Ammon's horn (tissue), 1 donor: ENCODE measurements at regions not wholly inside any gene's neighbourhood (a gene's known extent, or its start where the extent isn't known, plus 50 kb on each side); places are given as distances from the start of the nearest gene placed in this dataset.
A peak's percentile ranks its signal among the peaks of the same experiment; 100 is the strongest.
"Not testable (repeated sequence)": the region's sequence is repeated elsewhere in the genome, so short reads cannot be mapped to it uniquely, and the experiment has no call there.

ENCODE experiments used
- DNase-seq: peaks from one replicate; pipeline ENCODE4 v3.0.0-alpha.2; 2016; ENCODE audit warnings: low spot score

DNA sequence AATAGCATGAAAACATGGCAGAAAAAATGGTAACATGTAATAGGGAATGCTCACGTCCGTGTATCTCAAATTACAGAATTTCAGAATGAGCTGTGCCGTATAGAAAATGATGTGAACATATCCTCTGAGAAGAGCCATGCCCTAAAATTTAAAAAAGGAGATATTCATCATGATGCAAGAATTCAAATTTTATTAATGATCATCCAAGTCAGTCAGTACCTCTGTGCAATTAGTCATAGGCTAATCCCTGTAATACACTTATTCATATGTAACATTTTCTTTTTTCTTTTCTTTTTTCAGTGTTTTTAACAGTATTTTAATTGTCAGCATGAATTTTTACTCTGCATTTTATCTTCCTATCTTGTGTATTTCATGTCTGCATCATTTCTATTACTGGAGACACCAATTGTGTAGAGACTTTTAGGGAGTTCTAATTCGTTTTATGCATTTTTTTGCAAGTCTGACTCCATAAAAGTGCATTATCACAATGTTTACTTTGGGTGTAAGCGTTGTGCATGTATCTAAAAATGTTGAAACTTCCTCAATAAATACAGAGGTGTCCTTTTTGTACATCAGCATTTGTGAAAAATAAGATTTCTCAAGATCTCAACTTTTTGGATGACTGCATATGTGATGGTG is 1103.7 kb upstream of the CELF2 start:
- no peak for DNase-seq

- no peak for DNase-seq
These were observed 1096.1 kb upstream of the CELF2 start for GRCh38 chr10:9921544-9921943.

DNA sequence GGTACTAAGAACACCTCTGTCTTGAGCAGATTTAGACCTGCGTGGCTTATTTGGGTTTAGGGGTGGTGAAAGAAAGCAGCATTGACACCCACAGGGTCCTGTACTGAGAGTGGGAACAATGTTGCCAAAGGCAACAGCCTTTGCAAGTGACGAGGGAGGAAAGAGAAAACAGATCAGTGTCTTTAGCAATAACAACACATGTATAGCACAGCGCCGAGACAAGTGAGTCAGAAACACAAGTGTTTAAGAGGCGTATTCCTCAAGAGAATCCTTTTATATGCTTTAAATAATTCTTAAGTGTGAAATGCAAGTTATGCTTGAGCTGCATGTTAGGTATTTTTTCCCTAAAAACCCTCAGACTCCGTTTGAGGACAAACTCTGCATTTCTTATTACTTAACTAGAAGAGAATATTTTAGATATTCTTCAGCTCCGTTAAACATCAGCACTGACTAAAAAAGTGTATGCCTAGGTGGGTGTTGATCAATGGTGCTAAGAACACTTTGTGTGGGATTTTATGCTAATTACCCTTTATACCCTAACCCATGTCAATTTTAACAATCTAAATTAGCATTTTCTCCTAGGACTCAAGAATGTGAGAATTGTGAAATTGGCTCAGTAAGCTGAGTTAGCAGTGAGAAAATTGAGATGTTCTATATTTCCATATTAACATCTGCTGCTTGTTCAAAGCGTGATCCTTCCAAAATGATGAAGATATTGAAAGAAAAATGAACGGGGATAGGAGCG is 1095.4 kb upstream of the CELF2 start:
- DNase-seq, result peak; percentile 43

DNA sequence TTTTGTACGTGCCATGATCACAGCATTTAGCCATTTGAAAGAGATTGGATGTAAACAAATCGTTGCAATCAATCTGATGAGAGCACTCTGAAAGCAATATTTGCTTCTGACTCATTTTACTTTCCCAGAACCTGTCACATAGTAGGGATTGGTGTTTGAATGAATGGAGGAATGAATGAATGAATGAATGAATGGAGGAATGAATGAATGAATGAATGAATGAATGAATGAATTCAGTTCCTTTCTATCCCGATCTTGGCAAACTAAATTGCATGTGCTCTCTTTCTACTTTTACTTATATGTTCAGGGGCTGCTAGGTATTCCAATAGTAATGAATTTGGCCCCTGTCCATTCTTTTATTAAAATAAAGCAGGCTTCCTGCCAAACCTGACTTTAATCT is 1091.7 kb upstream of the CELF2 start:
- DNase-seq, result no peak

- no peak for DNase-seq
These were observed 1090.8 kb upstream of the CELF2 start for GRCh38 chr10:9926881-9927280.

DNA sequence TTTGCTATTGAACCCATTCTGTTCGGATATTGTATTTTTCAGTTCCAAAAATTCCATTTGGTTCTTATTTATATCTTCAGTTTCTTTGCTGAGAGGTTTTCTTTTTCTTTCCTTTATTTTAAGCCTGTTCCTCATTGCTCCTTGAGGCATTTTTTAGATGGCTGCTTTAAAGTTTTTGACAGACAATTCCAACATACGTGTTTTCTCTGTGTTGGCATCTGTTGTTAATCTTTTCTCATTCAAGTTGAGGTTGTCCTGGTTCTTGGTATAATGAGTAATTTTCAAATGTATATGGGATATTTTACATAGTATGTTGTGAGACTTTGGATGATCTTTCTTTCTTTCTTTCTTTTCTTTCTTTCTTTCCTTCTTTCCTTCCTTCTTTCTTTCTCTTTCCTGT is 1078.0 kb upstream of the CELF2 start:
- DNase-seq, result no peak

GRCh38 chr10:9944690-9945089 is 1073.0 kb upstream of the CELF2 start:
- no peak for DNase-seq

DNA sequence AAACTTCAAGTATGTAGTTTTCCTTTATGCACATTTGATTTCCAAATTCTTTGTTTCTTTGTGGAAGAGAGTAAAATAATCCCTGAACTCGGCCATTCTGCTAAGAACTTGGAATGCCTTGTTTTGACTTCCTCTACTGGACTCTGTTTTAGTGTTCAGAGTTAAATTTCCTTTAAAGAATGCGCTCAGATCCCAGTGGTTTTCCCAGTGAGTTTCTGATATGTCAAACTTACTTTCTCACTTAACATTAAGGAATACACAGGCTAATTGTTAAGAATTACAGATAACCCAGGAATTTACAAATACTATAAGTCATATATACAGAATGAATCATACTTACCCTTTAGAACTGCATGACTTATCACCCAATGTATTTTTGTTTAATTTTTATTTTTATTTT is 1067.6 kb upstream of the CELF2 start:
- DNase-seq, result no peak

DNA sequence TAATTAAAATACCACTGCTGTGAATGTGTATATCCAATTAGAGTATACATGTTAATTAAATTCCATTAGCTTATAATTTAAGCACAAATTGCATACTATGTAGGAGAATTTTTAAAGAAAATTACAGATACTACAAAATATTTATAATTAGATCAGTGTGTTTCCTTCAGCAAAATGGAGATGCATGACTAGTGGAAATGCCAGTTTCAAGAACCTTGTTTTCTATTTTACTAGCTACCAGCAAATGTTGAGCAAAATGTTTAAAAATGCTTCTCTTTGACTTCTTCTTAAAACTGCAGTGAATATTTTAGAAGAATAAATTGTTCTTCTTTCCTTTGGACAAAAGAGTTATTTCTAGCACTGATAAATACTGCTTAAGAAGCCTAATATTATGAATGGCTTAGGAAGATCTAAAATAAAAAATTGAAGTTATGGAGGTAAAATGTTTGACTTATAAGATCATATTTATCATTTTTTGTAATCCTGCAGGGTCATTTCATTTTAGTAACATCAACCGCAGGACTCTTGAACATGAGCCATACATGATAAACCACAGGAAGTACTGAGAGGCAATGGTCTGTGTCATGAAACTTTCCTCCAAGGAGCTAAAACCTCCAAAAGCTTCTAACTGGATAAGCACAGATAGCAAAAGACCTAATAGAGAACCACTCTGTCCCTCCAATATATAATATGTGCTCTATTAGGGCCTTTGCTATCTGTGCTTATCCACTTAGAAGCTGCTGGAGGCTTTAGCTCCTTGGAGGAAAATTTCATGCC is 1066.0 kb upstream of the CELF2 start:
- no peak for DNase-seq

GRCh38 chr10:9957351-9957750 is 1060.3 kb upstream of the CELF2 start:
- DNase-seq, result no peak

GRCh38 chr10:9957876-9958275 is 1059.8 kb upstream of the CELF2 start:
- not testable (repeated sequence) for DNase-seq

GRCh38 chr10:9965341-9965740 is 1052.3 kb upstream of the CELF2 start:
- no peak for DNase-seq

DNA sequence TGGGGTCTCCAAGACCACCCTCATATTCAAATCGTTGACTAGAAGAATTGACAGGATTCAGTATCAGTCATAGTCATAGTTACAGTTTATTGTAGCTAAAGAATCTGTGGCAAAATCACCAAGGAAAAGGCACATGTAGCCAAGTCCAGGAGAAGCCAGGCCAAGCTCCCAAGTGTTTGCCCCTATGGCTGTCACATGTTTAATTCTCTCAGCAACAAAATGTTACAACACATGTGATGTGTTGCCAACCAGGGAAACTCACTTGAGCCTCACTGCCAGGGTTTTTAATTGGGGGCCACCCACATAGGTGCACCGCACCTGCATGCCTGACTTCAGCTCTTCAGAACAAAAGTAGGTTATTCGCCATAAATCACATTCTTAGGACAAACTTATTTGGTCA is 1030.9 kb upstream of the CELF2 start:
- DNase-seq, result no peak

- no peak for DNase-seq
These were observed 1030.5 kb upstream of the CELF2 start for GRCh38 chr10:9987197-9987596.

DNA sequence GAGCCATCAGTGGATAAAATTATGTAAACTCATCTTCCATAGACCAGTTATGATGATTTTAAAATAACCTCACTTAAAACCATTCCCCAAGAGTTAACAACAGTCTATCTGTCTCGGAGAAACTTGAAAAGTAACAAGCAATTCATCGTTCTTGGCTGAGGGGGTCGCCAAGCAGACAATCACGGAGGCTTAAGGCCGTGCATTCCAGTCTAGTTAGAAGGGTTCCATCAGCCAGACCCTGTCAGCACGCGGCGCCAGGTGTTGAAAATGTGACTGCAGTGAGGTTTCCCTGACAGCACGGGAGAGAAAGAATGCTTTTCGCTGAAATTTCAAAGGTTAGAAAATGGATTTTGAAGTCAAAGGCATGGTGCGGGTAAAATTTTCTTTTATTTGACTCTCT is 1025.0 kb upstream of the CELF2 start:
- no peak for DNase-seq

DNA sequence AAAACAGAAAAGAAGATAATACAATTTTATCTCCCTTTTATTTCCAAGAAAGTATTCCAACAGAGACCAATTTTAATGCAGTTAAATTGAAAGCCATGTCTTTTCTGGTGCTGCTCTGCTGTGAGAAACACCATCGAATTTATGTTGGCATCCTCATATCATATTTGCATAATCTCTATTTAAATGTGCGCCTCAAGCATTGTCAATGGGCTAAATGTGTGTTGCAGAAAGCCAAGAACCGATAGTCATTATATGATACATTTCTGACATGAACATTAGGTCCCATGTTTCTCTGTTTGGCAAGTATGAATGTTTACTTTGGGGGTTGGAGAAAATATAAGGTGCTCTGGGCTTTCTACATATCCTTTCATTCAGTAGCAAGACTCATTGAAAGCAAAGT is 1023.5 kb upstream of the CELF2 start:
- no peak for DNase-seq

- no peak for DNase-seq
These were observed 1018.0 kb upstream of the CELF2 start for GRCh38 chr10:9999627-10000026.

- DNase-seq, result peak; percentile 18
These were observed 1009.7 kb upstream of the CELF2 start for GRCh38 chr10:10007957-10008356.

DNA sequence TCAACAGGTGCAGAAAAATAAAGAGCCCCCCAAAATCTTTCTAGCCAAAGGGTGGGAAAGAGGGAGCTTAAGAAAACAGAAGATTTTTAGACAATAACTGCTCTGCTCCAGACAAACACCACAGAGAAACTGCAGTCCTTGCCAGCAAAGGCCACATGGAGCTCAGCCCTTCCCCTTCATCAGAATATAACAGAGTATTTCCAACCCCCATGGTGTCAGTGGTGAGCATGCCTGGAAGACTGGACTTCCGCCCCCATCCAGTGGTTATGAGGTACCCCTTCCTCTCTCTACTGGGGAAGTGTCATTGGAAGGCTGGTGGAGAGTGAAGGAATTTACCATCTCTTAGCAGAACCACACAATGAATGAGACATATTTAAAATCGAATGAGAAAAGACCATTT is 1007.3 kb upstream of the CELF2 start:
- no peak for DNase-seq

GRCh38 chr10:10014846-10015245 is 1002.8 kb upstream of the CELF2 start:
- DNase-seq, result no peak

DNA sequence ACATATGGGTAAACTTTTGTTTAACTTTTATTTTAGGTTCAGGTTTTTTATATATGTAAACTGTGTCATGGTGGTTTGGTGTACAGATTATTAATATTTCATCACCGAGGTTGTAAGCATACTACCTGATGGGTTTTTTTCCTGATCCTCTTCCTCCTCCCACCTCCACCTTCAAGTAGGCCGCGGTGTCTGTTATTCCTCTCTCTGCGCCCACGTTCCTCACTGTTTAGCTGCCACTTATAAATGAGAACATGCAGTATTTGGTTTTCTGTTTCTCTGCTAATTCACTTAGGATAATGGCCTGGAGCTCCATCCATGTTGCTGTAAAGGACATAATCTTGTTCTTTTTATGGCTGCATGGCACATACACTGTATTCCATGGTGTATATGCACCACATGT is 1000.0 kb upstream of the CELF2 start:
- no peak for DNase-seq

DNA sequence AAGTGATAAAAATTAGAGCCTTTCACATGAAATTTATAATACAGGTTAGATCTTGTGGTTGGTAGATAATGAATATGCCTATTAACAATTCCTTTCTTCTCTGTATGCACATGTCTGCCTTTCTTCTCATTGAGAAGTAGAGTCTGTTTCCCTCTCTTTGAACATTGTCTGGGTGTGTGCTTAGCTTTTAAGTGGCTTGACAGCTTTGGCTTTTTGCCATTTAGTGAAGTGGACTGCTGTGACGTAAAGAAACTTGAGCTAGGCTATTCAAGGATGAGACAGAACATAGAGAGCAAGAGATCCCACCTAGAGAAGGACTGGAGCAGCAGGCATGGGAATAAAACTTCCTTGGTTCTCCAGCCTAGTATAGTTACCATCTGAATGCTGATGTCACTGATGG is 996.7 kb upstream of the CELF2 start:
- no peak for DNase-seq

- DNase-seq, result no peak
These were observed 984.7 kb upstream of the CELF2 start for GRCh38 chr10:10032991-10033390.
